ENCODE measurements at regions not wholly inside any gene's neighbourhood (a gene's known extent, or its start where the extent isn't known, plus 50 kb on each side); places are given as distances from the start of the nearest gene placed in this dataset.

- DNase-seq (ENCODE audit: low read depth, low spot score): no peak
- ATAC-seq: no peak
- no peak for TF ChIP-seq ZNF274 (IDR thresholded peaks at IDR 0.05; ENCODE audit: low read depth, low read length)
- TF ChIP-seq, protein P1, sequence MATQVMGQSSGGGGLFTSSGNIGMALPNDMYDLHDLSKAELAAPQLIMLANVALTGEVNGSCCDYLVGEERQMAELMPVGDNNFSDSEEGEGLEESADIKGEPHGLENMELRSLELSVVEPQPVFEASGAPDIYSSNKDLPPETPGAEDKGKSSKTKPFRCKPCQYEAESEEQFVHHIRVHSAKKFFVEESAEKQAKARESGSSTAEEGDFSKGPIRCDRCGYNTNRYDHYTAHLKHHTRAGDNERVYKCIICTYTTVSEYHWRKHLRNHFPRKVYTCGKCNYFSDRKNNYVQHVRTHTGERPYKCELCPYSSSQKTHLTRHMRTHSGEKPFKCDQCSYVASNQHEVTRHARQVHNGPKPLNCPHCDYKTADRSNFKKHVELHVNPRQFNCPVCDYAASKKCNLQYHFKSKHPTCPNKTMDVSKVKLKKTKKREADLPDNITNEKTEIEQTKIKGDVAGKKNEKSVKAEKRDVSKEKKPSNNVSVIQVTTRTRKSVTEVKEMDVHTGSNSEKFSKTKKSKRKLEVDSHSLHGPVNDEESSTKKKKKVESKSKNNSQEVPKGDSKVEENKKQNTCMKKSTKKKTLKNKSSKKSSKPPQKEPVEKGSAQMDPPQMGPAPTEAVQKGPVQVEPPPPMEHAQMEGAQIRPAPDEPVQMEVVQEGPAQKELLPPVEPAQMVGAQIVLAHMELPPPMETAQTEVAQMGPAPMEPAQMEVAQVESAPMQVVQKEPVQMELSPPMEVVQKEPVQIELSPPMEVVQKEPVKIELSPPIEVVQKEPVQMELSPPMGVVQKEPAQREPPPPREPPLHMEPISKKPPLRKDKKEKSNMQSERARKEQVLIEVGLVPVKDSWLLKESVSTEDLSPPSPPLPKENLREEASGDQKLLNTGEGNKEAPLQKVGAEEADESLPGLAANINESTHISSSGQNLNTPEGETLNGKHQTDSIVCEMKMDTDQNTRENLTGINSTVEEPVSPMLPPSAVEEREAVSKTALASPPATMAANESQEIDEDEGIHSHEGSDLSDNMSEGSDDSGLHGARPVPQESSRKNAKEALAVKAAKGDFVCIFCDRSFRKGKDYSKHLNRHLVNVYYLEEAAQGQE (IDR thresholded peaks at IDR 0.05; ENCODE audit: low read depth): no peak
- no peak for TF ChIP-seq TCF7L2 (IDR thresholded peaks at IDR 0.05; ENCODE audit: borderline replicate concordance, extremely low read depth, insufficient read depth, insufficient read length)
- TF ChIP-seq EGR1 (IDR thresholded peaks at IDR 0.05; ENCODE audit: low read depth): no peak
- TF ChIP-seq POLR2AphosphoS5 (IDR thresholded peaks at IDR 0.05; ENCODE audit: low read depth, low read length): no peak
- no peak for TF ChIP-seq ELF1 (IDR thresholded peaks at IDR 0.05; ENCODE audit: borderline replicate concordance, low read depth)
- TF ChIP-seq ZBTB33 (IDR thresholded peaks at IDR 0.05; ENCODE audit: extremely low read depth, insufficient replicate concordance, low read length): no peak
- TF ChIP-seq POLR2A (IDR thresholded peaks at IDR 0.05; ENCODE audit: borderline replicate concordance, extremely low read depth, insufficient read depth, insufficient read length): no peak
- no peak for TF ChIP-seq EZH2phosphoT487 (IDR thresholded peaks at IDR 0.05; ENCODE audit: borderline replicate concordance)
- TF ChIP-seq CBX3 (IDR thresholded peaks at IDR 0.05; ENCODE audit: low read depth): no peak
- TF ChIP-seq, protein P2, sequence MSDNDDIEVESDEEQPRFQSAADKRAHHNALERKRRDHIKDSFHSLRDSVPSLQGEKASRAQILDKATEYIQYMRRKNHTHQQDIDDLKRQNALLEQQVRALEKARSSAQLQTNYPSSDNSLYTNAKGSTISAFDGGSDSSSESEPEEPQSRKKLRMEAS (IDR thresholded peaks at IDR 0.05): no peak
- H3K27me3 ChIP-seq (ENCODE audit: insufficient read depth, low read length): no peaks in the 10 kb centered on the region
- no peak overlapping the region for H2AFZ ChIP-seq (ENCODE audit: low read depth, low read length, poor library complexity, severe bottlenecking)
- BruUV-seq (replicated peaks): no TSS peak
- ChIA-PET CTCF (no interaction called here), RAD21 (ENCODE audit: low non-redundant PET in 1 of 2, low total read pairs in 2 of 2, uncharacterized antibody in 2 of 2, unreplicated experiment in 2 of 2) (no interaction called here), POLR2A (no interaction called here)
- no peaks in the 10 kb centered on the region for H3K36me3 ChIP-seq (ENCODE audit: control insufficient read depth in 1 of 2, insufficient read depth in 2 of 2, low read length in 2 of 2)
- intact Hi-C loops (cut with micrococcal nuclease): no loop called here
- no peak overlapping the region for H3K4me3 ChIP-seq (replicated peaks in 1 of 2; ENCODE audit: low read depth in 1 of 2, low read length in 2 of 2)
- H3K27ac ChIP-seq (ENCODE audit: low read depth, low read length): no peak overlapping the region
- no peaks in the 10 kb centered on the region for H3K4me1 ChIP-seq (ENCODE audit: control insufficient read depth in 1 of 2, insufficient read depth in 2 of 2, low read length in 2 of 2)
- no peaks in the 10 kb centered on the region for H3K79me2 ChIP-seq (ENCODE audit: insufficient read depth, low read length)
- H3K4me2 ChIP-seq (ENCODE audit: low read length): no peak overlapping the region
- no peaks in the 10 kb centered on the region for H4K20me1 ChIP-seq (ENCODE audit: insufficient read depth)
- H3K9me2 ChIP-seq (ENCODE audit: insufficient read depth): no peaks in the 10 kb centered on the region
- no peak overlapping the region for H3K9ac ChIP-seq (ENCODE audit: low read length)
- no peaks in the 10 kb centered on the region for H3K9me3 ChIP-seq (ENCODE audit: control insufficient read depth in 1 of 2, insufficient read depth in 1 of 2, low read depth in 1 of 2, low read length in 2 of 2)
These were observed 584.7 kb upstream of the SLC35B3 start for GRCh38 chr6:9020001-9020400.
